GM23338 (cell line): ENCODE measurements at regions not wholly inside any gene's neighbourhood (a gene's known extent, or its start where the extent isn't known, plus 50 kb on each side); places are given as distances from the start of the nearest gene placed in this dataset.

ENCODE experiments used
- ATAC-seq: fragments of 200-7000 bp; cut with Tn5 transposase; 3 replicates; pipeline ENCODE4 v1.9.1; 2020
- DNase-seq: peaks from one replicate; pipeline ENCODE4 v3.0.0-alpha.2; 2015; ENCODE audit warnings: low spot score
- H2AFZ ChIP-seq: fragments of 200-600 bp; sonication (generic); 2 replicates; pipeline ENCODE4 v1.8.0; 2016; ENCODE audit warnings: antibody characterized with exemption, mild to moderate bottlenecking, moderate library complexity
- H3F3A ChIP-seq: fragments of 200-600 bp; sonication (generic); replicated peaks from 2 replicates; pipeline ENCODE4 v1.8.0; 2017; ENCODE audit warnings: antibody characterized with exemption, mixed run types, low read depth
- H3K27ac ChIP-seq: fragments of 200-600 bp; sonication (generic); 2 replicates; pipeline ENCODE4 v1.6.1; 2016; ENCODE audit warnings: low read depth
- H3K27me3 ChIP-seq: fragments of 200-600 bp; sonication (generic); 2 replicates; pipeline ENCODE4 v1.8.0; 2016; ENCODE audit warnings: mild to moderate bottlenecking, mixed run types, moderate library complexity; ENCODE audit not compliant: insufficient read depth
- H3K36me3 ChIP-seq: fragments of 200-600 bp; sonication (generic); 2 replicates; pipeline ENCODE4 v1.8.0; 2016; ENCODE audit warnings: mild to moderate bottlenecking; ENCODE audit not compliant: insufficient read depth
- H3K4me1 ChIP-seq: fragments of 200-600 bp; sonication (generic); 2 replicates; pipeline ENCODE4 v1.8.0; 2016; ENCODE audit warnings: mild to moderate bottlenecking, moderate library complexity; ENCODE audit not compliant: insufficient read depth
- H3K4me2 ChIP-seq: fragments of 200-600 bp; sonication (generic); 2 replicates; pipeline ENCODE4 v1.7.1; 2017; ENCODE audit warnings: mixed run types
- H3K4me3 ChIP-seq: fragments of 200-600 bp; sonication (generic); 2 replicates; pipeline ENCODE4 v1.6.1; 2016; ENCODE audit warnings: mixed run types
- H3K79me2 ChIP-seq: fragments of 200-600 bp; sonication (generic); replicated peaks from 2 replicates; pipeline ENCODE4 v1.8.0; 2017; ENCODE audit warnings: mild to moderate bottlenecking; ENCODE audit not compliant: insufficient read depth
- H3K9me2 ChIP-seq: fragments of 200-600 bp; sonication (generic); 2 replicates; pipeline ENCODE4 v1.8.0; 2017; ENCODE audit not compliant: insufficient read depth
- H4K20me1 ChIP-seq: fragments of 200-600 bp; sonication (generic); replicated peaks from 2 replicates; pipeline ENCODE4 v1.8.0; 2017; ENCODE audit warnings: mild to moderate bottlenecking; ENCODE audit not compliant: insufficient read depth
- H3K27ac Mint-ChIP-seq: 2 replicates; pipeline ENCODE4 v1.8.0; 2020; ENCODE audit warnings: inconsistent platforms, mild to moderate bottlenecking, moderate library complexity, mixed read lengths
- H3K27me3 Mint-ChIP-seq: 3 replicates; pipeline ENCODE4 v1.8.0; 2022; ENCODE audit warnings: low read depth, mild to moderate bottlenecking, moderate library complexity, mixed read lengths, inconsistent platforms; ENCODE audit not compliant: insufficient read depth, poor library complexity
- H3K36me3 Mint-ChIP-seq: 3 replicates; pipeline ENCODE4 v1.8.0; 2021; ENCODE audit warnings: low read depth, mild to moderate bottlenecking, inconsistent platforms, moderate library complexity, mixed read lengths
- H3K4me1 Mint-ChIP-seq: 3 replicates; pipeline ENCODE4 v1.8.0; 2020; ENCODE audit warnings: mild to moderate bottlenecking, inconsistent platforms, mixed read lengths
- H3K4me3 Mint-ChIP-seq: 3 replicates; pipeline ENCODE4 v1.8.0; 2021; ENCODE audit warnings: moderate library complexity, mild to moderate bottlenecking, inconsistent platforms, mixed read lengths
- H3K9me3 Mint-ChIP-seq: 3 replicates; pipeline ENCODE4 v1.8.0; 2020; ENCODE audit warnings: moderate library complexity, mild to moderate bottlenecking, inconsistent platforms, mixed read lengths
- CREB1 ChIP-seq: fragments of 250-450 bp; sonication (Bioruptor Pico); IDR thresholded peaks from 2 replicates; pipeline ENCODE4 v1.5.0; 2020; ENCODE audit warnings: low read depth, mild to moderate bottlenecking, moderate library complexity
- EZH2 ChIP-seq: fragments of 200-600 bp; sonication (generic); IDR thresholded peaks from one replicate; pipeline ENCODE4 v1.8.0; 2017; ENCODE audit warnings: antibody characterized with exemption, mild to moderate bottlenecking, low read depth; ENCODE audit not compliant: unreplicated experiment
- EZH2phosphoT487 ChIP-seq: fragments of 200-600 bp; sonication (generic); IDR thresholded peaks from one replicate; pipeline ENCODE4 v1.8.1; 2018; ENCODE audit warnings: antibody characterized with exemption; ENCODE audit not compliant: unreplicated experiment
- NANOG ChIP-seq: IDR thresholded peaks from 2 replicates; pipeline ENCODE4 v1.6.1; 2016; ENCODE audit warnings: antibody characterized with exemption, borderline replicate concordance
- POLR2AphosphoS5 ChIP-seq: IDR thresholded peaks from 2 replicates; pipeline ENCODE4 v1.6.1; 2016; ENCODE audit warnings: antibody characterized with exemption, low read depth
- STAT1 ChIP-seq: IDR thresholded peaks from one replicate; pipeline ENCODE4 v1.6.1; 2016; ENCODE audit warnings: antibody characterized with exemption; ENCODE audit not compliant: unreplicated experiment
- ZNF114 ChIP-seq: fragments of 250-450 bp; sonication (Bioruptor Pico); IDR thresholded peaks from 2 replicates; pipeline ENCODE4 v1.5.0; 2020; ENCODE audit warnings: mild to moderate bottlenecking, moderate library complexity
- ZNF331 ChIP-seq: fragments of 250-450 bp; sonication (Bioruptor Pico); IDR thresholded peaks from 2 replicates; pipeline ENCODE4 v1.5.0; 2020; ENCODE audit warnings: low read depth, mild to moderate bottlenecking, moderate library complexity
- TF ChIP-seq, protein P1 (sequence below), 2 experiments: fragments of 200-600 bp in 1 of 2; sonication (generic) in 1 of 2; conservative IDR thresholded peaks; 2 replicates each; pipeline versions ENCODE4 v1.5.1 to v1.6.1; 2016 to 2017; ENCODE audit warnings: antibody characterized with exemption in 2 of 2, low read depth in 2 of 2, mild to moderate bottlenecking in 2 of 2, moderate library complexity in 1 of 2
- TF ChIP-seq, protein P2 (sequence below): IDR thresholded peaks from one replicate; pipeline ENCODE4 v1.6.1; 2018; ENCODE audit warnings: antibody characterized with exemption; ENCODE audit not compliant: unreplicated experiment
- TF ChIP-seq, protein P3 (sequence below): IDR thresholded peaks from 2 replicates; pipeline ENCODE4 v1.6.1; 2016; ENCODE audit warnings: antibody characterized with exemption

DNA sequence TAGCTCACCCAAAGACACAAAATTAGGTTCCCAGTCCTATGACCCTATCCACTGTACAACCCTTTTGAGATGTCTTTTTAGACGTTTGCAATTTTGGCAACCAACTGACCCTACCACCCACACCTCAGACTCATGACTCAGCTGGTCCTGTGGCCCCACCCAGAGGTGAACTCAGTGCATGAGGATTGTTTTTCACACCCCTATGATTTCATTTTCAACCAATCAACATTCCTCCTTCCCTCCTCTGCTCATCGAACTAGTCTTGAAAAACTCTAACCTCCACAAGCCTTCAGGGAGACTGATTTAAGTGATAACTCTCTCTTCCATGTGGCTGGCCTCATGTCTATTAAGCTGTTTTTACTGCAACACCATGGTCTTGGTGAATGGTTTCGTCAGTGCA, 350.7 kb downstream of the UQCRFS1 start:
- Histone ChIP-seq H3K27ac (no peak overlapping the region), H3K4me3 (no peak overlapping the region), H3F3A (no peaks in the 10 kb centered on the region), H4K20me1 (no peaks in the 10 kb centered on the region), H3K9me2 (0 out of 2 replicates have a peak, but pooled peaks cover 2% of the 10 kb centered on the region), H3K79me2 (no peaks in the 10 kb centered on the region), H3K4me1 (no peaks in the 10 kb centered on the region), H2AFZ (no peak overlapping the region), H3K36me3 (no peaks in the 10 kb centered on the region), H3K4me2 (no peak overlapping the region), H3K27me3 (no peaks in the 10 kb centered on the region)
- H3K36me3 Mint-ChIP-seq: 0 out of 3 replicates have a peak, but pooled peaks cover 2% of the 10 kb centered on the region
- peaks cover 4% of the 10 kb centered on the region; the same call in 2 of the 3 replicates for H3K4me1 Mint-ChIP-seq
- ATAC-seq: peak; percentile 32; the same call in 1 of the 3 replicates
- H3K4me3 Mint-ChIP-seq: no peak overlapping the region
- TF ChIP-seq EZH2phosphoT487: no peak
- TF ChIP-seq, protein P1, sequence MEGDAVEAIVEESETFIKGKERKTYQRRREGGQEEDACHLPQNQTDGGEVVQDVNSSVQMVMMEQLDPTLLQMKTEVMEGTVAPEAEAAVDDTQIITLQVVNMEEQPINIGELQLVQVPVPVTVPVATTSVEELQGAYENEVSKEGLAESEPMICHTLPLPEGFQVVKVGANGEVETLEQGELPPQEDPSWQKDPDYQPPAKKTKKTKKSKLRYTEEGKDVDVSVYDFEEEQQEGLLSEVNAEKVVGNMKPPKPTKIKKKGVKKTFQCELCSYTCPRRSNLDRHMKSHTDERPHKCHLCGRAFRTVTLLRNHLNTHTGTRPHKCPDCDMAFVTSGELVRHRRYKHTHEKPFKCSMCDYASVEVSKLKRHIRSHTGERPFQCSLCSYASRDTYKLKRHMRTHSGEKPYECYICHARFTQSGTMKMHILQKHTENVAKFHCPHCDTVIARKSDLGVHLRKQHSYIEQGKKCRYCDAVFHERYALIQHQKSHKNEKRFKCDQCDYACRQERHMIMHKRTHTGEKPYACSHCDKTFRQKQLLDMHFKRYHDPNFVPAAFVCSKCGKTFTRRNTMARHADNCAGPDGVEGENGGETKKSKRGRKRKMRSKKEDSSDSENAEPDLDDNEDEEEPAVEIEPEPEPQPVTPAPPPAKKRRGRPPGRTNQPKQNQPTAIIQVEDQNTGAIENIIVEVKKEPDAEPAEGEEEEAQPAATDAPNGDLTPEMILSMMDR (conservative IDR thresholded peaks at IDR 0.05; ENCODE audit: low read depth in 2 of 2): peak; percentile 12 to 46; a peak in 2 of 4 replicates
- H3K27me3 Mint-ChIP-seq: peaks cover 9% of the 10 kb centered on the region
- H3K9me3 Mint-ChIP-seq: no peaks in the 10 kb centered on the region; the same call in 2 of the 3 replicates
- H3K27ac Mint-ChIP-seq: no peak overlapping the region
- DNase-seq: no peak

DNA sequence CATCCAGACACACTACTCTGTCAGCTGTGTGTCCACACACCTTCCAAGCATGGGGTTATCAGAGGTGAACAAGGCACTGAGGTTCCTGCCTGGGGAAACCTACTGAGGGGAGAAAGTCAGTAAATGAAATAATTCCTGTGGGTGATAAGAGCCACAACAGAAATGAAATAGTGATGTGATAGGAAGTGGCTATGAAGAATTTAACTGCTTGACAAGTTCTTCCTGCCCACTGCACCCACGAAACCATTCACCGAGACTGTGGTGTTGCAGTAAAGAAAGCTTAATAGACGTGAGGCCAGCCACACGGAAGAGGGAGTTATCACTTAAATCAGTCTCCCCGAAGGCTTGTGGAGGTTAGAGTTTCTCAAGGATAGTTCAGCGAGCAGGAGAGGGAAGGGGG, 353.1 kb downstream of the UQCRFS1 start:
- H3F3A ChIP-seq: no peaks in the 10 kb centered on the region
- no peaks in the 10 kb centered on the region for H3K79me2 ChIP-seq
- no peaks in the 10 kb centered on the region for H3K36me3 ChIP-seq
- H3K27me3 ChIP-seq: no peaks in the 10 kb centered on the region
- Mint-ChIP-seq H3K27me3 (peaks cover 8% of the 10 kb centered on the region), H3K27ac (no peak overlapping the region), H3K36me3 (0 out of 3 replicates have a peak, but pooled peaks cover 2% of the 10 kb centered on the region), H3K4me1 (peaks cover 4% of the 10 kb centered on the region; the same call in 2 of the 3 replicates), H3K4me3 (no peak overlapping the region), H3K9me3 (no peaks in the 10 kb centered on the region; the same call in 1 of the 3 replicates)
- H3K4me3 ChIP-seq: no peak overlapping the region
- ATAC-seq: no peak
- no peak for DNase-seq
- H4K20me1 ChIP-seq: no peaks in the 10 kb centered on the region
- H3K4me2 ChIP-seq: no peak overlapping the region
- H3K27ac ChIP-seq: no peak overlapping the region
- 0 out of 2 replicates have a peak, but pooled peaks cover 2% of the 10 kb centered on the region for H3K9me2 ChIP-seq
- no peaks in the 10 kb centered on the region for H3K4me1 ChIP-seq
- H2AFZ ChIP-seq: no peak overlapping the region
- TF ChIP-seq EZH2: no peak
- no peak for TF ChIP-seq POLR2AphosphoS5
- TF ChIP-seq ZNF114 (CRISPR knock-in tag): no peak
- TF ChIP-seq STAT1: no peak
- no peak for TF ChIP-seq CREB1 (CRISPR knock-in tag)
- TF ChIP-seq NANOG: no peak
- TF ChIP-seq ZNF331 (CRISPR knock-in tag): no peak
- TF ChIP-seq, protein P2, sequence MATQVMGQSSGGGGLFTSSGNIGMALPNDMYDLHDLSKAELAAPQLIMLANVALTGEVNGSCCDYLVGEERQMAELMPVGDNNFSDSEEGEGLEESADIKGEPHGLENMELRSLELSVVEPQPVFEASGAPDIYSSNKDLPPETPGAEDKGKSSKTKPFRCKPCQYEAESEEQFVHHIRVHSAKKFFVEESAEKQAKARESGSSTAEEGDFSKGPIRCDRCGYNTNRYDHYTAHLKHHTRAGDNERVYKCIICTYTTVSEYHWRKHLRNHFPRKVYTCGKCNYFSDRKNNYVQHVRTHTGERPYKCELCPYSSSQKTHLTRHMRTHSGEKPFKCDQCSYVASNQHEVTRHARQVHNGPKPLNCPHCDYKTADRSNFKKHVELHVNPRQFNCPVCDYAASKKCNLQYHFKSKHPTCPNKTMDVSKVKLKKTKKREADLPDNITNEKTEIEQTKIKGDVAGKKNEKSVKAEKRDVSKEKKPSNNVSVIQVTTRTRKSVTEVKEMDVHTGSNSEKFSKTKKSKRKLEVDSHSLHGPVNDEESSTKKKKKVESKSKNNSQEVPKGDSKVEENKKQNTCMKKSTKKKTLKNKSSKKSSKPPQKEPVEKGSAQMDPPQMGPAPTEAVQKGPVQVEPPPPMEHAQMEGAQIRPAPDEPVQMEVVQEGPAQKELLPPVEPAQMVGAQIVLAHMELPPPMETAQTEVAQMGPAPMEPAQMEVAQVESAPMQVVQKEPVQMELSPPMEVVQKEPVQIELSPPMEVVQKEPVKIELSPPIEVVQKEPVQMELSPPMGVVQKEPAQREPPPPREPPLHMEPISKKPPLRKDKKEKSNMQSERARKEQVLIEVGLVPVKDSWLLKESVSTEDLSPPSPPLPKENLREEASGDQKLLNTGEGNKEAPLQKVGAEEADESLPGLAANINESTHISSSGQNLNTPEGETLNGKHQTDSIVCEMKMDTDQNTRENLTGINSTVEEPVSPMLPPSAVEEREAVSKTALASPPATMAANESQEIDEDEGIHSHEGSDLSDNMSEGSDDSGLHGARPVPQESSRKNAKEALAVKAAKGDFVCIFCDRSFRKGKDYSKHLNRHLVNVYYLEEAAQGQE: no peak
- TF ChIP-seq, protein P1 (conservative IDR thresholded peaks at IDR 0.05; ENCODE audit: low read depth in 2 of 2): no peak
- TF ChIP-seq, protein P3, sequence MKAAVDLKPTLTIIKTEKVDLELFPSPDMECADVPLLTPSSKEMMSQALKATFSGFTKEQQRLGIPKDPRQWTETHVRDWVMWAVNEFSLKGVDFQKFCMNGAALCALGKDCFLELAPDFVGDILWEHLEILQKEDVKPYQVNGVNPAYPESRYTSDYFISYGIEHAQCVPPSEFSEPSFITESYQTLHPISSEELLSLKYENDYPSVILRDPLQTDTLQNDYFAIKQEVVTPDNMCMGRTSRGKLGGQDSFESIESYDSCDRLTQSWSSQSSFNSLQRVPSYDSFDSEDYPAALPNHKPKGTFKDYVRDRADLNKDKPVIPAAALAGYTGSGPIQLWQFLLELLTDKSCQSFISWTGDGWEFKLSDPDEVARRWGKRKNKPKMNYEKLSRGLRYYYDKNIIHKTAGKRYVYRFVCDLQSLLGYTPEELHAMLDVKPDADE: no peak
- TF ChIP-seq EZH2phosphoT487: no peak
